ENCODE measurements at regions not wholly inside any gene's neighbourhood (a gene's known extent, or its start where the extent isn't known, plus 50 kb on each side); places are given as distances from the start of the nearest gene placed in this dataset.

DNA sequence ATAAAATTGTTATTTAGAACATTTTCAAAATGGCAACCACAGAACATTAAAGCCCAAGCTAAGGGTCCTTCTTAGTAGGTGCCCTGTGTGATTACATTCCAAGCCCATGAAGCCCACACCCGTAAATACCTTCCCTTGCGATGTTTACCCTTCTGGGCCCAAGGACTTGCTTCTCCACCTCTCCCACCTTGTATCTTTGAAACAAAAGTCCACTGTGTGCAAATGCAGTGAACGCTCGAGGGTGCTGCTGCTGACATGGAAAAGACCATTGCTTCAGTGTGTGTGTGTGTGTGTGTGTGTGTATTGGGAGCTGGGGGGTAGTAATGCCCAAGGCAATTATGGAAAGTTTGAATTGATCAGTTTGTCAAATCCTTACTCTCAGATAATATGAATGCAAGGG is 298.1 kb downstream of the TGFB2 start:
- no peak for DNase-seq

DNA sequence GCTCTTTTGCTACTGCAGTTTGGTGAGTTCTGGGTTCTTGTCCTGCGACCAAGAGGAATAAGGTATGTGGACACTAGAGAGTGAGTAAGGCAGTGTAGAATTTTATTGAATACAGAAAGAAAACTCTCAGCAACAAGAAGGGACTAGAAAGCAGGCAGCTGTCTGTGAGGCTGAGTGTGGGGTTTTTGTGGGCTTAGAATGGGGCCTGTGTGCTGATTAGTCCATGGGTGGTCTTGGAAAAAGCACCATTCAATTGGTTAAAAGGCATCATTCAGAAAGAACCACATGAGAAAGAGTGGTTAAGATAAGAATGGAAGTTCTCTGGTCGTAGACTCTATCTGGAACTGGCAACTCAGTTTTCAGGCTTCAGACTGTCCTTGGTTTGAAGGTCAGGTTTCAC is 298.8 kb downstream of the TGFB2 start:
- DNase-seq, result no peak

DNA sequence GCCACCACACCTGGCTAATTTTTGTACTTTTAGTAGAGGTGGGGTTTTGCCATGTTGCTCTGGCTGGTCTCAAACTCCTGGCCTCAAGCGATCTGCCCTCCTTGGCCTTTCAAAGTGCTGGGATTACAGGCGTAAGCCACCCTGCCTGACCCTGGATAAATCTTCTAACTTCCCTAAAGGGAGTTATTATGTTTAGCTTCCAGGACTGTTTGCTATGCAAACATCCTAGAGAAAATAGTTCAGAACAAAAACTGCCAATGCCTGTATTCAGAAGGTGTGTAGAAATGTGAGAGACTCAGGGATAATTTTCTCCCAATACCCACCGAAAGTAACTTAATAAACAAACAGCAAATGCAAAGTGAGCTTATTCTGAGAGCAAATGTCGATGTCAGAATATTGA is 301.2 kb downstream of the TGFB2 start:
- DNase-seq, result no peak

DNA sequence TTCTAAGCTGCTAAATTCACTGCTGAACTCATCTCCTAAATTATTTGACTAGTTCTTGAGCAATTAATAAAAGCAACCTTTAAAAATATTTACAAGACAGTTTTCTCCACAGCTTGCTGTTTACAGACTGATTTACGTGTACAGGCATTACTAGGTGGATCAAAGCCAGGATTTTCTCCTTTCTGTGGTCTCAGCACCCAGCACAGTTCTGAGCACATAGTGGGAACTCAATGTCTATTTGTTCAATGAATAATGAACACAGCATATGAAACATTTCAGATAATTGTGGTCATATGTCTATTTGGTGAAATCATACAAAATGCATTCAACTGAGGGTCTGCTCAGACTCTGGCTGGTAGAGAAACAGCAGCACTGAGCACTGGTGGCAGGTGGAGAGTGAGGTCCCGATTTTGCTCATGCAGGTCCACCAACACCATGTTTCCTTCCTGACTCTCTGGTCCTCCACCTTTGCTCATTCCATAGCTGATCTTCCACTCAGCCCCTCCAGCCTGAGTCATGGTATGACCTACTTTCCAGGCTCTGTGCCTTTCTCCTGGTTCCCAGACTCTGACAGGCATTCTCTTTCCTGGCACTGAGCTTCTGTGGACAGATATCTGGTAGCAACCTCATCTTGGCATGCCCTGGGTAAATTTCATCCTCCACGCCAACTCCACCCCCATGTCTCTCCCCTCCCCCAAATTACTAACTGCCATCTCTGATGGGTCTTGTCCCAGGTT is 311.3 kb downstream of the TGFB2 start:
- DNase-seq, result no peak

DNA sequence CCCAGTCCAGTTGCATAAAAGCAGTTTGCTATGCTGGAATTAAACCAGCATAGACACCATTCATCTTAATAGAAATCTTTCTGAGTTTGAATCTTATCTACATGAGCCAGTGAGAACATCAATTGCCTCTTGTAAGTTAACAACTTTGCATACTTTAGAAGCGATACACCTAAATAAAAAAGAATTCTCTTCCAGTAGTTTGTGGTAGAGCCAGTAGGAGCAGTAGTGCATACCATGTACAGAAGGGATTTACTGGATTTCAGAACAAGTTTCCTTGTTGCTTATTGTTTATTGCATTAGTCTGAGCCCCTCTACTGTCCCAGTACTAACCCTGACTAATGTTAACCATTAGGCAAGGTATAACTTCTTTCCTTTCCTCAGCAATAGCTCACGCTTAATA is 313.1 kb downstream of the TGFB2 start:
- DNase-seq, result no peak

DNA sequence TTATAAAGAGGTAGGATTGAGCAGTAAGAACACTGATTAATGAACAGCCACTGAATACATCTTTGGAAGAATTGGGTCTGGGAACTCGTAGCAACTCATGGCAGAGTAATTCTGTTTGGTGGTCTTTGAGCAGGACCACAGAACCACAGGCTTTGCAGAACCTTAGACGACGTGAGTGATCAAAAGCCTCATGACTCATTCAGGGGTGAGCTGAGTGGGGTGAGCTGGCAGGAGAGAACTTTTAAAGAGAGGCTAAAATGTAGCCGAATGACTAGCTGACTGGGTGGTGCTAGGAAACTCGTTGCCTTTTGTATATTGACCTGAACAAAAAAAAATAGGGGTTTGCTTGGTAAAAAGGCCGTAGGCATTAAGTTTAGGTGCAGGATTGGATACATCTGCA is 313.8 kb downstream of the TGFB2 start:
- no peak for DNase-seq

DNA sequence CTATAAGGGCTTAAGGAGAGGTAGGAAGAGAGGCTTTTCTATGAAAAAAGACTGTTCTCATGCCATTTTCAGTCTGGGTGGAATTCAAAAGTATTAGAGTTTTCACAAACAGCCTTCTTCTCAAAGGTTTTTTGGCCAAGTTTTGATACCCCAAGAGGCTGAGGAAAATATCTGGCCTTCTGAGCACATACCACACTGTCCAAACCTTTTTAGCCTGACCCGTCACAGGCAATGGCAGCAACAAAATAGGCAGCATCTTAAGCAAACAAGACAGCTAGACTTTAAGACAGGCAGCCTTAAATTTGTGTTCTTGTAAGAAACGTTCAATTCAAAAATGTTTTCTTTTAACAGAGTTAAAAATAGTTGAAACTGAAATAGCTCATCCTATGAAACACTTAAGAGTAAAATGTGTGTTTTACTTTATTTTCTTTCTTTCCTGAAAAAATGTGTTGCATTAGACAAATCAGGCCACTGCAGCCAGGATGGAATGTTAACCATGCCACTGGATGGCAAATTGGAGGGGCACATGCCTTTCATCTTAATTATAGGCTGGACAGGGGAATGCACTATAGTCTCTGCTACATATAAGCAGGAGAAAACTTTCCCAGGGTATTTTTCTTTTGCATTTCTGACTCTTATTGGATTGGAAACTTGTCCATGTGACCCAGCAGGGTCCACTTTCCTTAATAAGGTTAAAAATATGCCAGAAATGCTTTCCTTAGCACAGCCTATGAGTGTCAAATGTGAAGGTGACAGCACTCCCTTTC is 315.0 kb downstream of the TGFB2 start:
- DNase-seq, result no peak

DNA sequence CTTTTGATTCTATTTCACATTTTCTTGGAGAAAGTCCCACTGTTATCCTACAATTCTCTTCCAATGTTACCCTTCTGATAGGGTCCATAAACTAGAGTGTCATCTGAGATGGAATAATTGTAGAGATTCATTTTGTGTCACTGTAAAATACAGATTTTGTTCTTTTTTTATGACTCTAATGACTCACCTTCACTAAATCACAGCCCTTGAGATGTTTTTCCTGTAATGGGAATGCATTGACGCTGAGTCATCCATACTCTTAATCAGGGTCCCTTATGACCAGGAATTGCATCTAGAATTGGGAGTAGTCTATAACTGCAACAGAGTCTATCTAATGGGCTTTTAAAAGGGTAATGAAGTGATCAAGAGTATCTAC is 315.5 kb downstream of the TGFB2 start:
- no peak for DNase-seq

DNA sequence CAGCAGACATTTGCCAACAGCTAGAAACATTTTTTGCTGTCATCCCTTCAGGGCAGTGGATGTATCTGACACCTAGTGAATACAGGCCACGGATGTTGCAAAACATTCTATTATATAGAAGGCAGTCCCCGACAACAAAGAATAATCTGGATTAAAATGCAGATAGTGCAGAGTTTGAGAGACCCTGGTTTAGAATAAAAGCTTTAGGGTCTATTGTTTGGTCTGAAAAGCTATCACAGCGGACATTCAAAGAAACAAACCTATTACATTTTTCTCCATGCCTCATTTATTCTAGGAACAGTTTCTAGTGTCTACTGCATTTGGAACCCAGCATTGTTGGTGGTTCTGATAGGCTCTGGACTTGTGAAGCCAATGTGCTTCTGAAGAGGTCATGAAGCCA is 316.3 kb downstream of the TGFB2 start:
- no peak for DNase-seq

DNA sequence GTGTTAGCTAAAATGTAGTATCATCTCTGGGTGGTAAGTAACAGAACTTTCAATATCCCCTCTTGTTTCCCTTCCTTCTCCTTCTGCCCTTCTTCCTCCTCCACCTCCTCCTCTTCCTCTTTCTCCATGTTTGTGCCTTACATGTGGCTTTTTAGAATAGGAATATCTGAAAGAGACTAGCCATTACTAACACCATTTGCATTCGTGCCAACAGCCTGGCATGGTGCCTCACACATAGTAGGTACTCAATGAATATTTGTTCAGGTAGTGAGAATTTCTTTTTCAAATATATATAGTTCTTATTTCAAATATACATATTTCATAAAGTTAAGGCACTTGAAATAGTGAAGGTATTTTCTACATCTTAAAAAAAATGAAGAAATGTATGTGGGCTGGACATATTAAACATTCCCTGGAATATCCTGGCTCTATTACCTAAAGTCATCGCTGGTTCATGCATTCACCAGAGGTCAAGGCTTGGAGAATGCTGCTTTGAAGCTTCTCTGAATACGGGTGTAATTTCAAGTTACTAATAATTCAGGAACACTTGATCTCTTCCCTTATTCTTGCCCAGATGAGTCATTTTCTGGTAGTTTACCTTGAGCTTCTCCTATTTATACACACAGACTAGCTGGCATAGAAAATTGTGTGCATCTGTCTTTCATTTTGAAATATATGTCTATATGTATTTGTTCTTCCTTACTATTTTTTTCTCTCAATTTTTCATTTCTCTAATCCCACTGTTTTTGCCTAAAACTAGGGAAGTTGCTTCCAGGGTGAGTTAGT is 319.4 kb downstream of the TGFB2 start:
- DNase-seq, result no peak

DNA sequence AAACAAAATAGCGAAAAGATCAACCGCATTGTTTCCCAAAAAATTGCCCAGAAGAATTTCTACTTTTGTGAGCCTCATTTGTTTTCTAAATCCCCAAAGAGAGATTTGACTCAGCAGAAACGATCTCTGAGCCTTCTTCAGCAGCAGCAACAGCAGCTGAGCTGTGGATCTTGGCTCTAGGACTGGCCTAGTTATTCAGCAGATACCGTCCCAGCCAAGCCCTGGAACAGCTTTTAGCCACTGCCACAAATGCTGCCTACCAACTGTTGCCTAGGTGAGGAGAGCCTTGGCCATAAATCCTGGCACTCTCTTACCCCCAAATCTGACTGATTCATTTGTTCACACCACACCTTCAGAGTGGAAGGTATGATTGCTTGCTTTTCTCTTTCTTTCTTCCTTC is 320.1 kb downstream of the TGFB2 start:
- DNase-seq, result no peak

DNA sequence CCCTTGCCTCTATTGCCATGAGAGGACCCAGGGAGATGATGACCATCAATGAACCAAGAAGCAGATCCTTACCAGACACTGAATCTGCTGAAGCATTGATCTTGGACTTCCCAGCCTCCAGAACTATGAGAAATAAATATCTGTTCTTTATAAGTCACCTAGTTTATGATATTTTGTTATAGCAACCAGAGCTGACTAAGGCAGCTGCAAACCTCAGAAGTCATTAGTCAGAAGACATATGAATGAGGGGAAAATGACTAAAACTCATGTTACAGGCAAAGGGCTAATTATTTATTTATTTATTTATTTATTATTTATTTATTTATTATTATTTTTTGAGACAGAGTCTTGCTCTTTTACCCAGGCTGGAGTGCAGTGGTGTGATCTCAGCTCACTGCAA is 321.1 kb downstream of the TGFB2 start:
- DNase-seq, result no peak

DNA sequence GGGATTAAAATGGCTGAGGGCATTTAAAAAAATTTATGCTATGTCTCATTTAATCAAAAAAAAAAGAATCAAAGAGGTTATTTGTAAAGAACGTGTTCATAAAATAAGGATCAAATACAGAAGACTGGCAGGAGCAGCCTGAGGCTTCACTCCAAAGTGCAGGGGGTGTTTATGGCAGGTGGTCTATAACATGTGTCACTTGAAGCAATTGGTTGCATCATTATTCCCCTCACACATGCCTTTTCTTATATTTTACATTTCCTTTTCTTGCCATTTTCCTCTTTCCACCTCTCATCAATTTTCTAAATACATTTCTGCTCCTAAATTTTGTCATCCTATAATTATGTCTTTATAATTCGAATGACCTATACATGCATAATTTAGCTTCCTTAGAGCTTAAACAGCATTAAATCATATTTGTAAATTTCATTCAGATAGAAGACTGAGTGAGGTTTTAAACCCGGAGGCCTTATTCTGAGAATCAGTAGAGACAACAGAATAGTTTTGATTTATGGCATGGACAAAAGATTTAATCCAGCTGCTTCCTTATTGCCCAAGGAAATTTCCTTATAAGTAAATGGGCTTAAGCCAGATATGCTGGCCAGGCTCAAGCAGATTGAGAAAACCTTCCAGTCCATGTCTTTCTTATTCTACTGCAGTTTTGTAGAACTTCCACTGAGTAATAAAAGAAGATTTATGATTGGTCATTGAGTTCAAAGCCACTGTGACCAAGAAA is 322.8 kb downstream of the TGFB2 start:
- DNase-seq, result no peak

DNA sequence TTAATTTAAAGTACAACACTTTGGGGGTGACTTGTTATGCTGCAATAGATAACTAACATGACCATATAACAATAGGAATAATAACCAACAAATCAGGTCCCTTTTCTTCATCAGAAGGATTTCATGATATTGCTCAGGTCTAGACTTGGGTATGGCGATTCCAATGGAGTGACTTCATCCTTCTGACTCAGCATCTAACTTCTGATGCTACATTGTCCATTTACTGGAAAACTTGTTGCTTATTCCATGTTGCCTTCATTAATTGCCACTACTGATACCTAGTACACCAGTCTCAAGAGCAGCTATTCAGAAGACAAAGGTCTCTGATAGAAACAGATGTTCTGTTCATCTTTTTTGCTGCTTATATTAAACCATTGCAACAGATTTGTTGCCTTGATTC is 324.3 kb downstream of the TGFB2 start:
- no peak for DNase-seq

DNA sequence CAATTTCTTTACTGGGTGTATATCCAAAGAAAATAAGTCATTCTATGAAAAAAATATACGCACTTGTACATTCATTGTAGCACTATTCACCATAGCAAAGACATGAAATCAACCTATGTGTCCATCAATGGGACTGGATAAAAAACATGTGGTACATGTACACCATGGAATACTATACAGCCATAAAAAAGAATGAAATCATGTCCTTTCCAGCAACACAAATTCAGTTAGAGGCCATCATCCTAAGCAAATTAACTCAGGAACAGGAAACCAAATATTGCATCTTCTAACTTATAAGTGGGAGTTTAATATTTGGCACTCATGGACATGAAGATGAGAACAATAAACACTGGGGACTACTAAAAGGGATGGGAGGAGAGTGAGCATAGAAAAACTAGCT is 325.7 kb downstream of the TGFB2 start:
- DNase-seq, result no peak

DNA sequence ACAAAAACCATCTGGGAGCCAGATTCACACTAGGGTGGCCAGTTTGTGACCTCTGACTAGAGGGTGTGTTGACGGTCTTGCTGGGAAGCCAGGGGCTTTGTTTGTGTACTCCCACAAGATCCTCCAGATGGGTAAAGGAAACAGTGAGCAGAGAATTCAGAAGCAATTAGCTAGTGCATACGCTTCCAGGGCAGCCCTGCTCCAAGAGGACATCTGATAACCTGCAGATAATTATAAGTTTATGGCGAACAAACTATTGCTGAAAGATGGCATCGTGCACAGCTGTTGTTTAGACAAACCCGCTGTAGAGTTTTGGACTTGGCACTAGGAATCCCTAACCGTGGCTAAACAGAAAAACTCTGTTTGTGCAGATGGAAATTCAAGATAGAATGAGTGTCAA is 326.4 kb downstream of the TGFB2 start:
- DNase-seq, result no peak

DNA sequence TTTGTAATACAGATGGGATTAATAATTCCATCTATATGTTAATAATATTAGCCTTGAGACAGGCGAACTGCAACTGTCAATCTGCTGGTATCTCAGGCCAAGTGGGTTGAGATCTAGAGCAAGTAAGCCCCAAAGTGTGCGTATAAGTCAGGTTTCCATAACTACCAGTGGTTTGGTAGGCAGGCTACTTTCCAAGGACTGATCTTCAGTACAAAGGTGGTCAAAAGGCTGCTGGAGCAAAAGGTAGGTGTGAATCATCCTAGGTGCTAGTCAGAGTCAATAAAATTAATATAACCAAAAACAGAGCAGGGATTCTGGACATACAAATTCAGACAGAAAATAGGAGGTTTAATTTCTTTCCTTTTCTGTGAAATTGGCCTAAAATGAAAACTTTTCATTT is 328.0 kb downstream of the TGFB2 start:
- DNase-seq, result no peak

DNA sequence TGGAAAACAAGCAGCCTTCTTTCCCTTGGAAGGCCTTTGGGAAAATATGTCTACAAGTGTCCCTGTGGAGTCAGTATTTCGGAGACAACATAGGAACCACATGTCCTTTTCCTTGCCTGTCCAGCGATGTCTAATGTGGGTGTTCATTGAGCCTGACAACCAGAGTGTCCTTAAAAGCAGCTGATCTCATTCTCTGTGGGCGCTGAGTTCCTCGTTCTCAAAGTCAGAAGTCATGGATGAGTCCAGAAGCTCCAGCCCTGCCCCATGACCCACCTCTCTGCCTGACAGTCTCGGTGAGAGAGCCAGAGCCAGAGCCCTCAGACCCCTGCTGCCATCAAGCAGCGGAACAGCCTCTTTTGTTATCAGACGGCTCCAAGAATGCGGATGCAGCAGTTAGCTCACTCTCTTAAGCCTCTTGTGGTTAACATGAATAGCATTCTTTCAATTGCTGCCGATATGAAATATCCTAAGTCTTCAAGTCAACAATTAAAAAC is 329.2 kb downstream of the TGFB2 start:
- no peak for DNase-seq

DNA sequence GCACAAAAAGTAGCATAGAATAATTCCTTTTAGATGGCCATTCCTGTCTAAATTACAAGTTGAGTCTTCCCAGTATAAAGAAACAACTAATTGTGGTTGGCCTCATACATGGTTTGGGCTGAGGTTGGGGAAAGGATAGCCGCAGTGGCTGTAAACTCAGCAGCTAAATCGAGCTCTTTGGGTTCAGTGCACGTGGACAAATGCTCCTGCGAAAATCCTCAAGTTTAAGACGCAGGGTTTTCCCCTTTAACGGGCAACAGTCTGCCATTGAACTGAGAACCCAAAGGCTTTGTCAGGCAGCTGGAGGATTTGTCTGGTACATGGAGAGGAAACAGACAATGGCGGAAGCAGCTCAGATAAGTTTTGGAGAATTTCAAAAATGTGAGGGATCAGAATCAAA is 331.9 kb downstream of the TGFB2 start:
- no peak for DNase-seq

DNA sequence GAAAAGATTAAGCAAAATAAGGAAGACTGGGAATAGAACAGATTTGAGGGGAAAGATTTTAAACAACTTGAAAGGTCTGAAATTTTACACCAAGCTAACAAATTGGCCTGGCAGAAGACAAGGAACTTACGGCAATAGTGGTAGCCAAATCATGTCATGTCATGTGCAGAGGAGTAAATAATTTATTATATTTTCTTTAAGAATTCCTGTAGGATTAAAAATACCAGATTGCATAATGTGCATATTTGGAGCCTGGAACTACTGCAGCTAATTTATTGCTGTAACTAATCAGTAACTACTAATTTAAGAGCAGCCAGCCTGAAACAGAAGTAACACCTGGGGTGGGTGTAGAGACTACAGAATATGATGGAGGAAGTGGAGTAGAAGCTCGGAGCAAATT is 334.3 kb downstream of the TGFB2 start:
- no peak for DNase-seq

DNA sequence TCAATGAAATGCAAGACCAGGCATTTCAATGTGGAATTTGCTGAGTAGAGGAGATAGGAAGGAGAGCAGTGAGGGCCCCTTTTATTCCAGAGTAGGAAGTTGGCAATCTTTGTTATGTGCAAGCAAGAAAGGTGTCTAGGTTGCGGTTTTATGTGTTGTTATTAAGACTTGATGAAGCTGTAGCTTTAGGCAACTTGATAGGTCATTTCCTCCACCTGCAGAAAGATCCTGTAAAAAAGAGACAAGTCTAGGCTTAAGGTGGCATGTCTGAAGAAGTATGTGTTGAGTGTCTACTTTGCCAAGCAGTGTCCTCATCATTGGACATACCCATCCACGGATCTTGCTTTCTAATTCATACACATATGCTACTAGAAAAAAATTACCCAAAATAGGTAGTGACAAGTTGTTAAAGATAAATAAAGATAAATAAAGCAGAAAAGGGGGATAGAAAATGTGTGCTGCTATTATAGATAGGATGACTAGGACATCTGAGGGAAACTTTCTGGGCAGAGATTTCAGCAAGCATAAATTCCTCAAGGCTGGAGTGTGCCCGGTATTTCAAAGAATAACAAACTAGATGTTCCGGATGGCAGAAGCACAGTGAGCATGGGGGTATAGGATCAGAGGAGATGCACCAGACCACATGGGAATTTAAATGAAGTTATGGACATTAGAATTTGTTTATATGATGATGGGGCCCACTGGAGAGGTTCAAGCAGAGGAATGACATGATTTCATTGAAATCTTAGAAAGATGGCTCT is 335.0 kb downstream of the TGFB2 start:
- DNase-seq, result no peak

DNA sequence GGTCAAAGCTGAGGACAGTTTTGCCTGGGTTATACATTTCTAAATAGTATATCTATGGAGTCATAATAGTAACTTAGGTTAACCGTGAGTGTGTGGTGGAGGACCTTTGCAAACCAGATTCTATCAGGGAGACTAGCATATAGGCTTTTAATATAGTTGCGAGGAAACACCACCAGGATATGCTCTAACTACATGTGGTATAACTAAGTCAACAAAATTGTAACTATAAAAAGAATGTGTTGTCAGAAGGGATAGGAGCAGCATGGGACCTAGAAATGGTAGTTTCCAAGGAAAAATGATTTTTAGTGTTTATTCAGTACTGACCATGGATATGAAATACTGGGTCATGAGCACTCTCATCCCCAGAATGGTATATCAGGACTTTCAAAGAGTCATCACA is 338.1 kb downstream of the TGFB2 start:
- DNase-seq, result no peak

All from activated T-cell treated with anti-CD3 and anti-CD28 coated beads, Interleukin-2, amount 50 U/mL, for 48 hours (primary cell).